PC-3 (cell line): ENCODE measurements at regions not wholly inside any gene's neighbourhood (a gene's known extent, or its start where the extent isn't known, plus 50 kb on each side); places are given as distances from the start of the nearest gene placed in this dataset.

Experiments used
- ATAC-seq: fragments of 200-7000 bp; cut with Tn5 transposase; 2 replicates; pipeline ENCODE4 v1.9.1; 2020; ENCODE audit warnings: mild to moderate bottlenecking, moderate library complexity
- BruUV-seq: library from RNA; stranded (reverse); fragments of 400-500 nt; replicated peaks from 2 replicates; lab custom pipeline; 2021; lab: Mats Ljungman, UMichigan
- CTCF ChIA-PET: fragments of 300-600 bp; sonication (Branson Sonifier 250); formaldehyde crosslinking; loops from one replicate; lab custom pipeline; 2022; ENCODE audit warnings: antibody characterized with exemption; lab: Charles Lee
- POLR2A ChIA-PET: fragments of 300-600 bp; sonication (Branson Sonifier 250); formaldehyde crosslinking; loops from one replicate; lab custom pipeline; 2022; ENCODE audit warnings: antibody characterized with exemption; ENCODE audit not compliant: unreplicated experiment; lab: Charles Lee
- DNase-seq: peaks from one replicate; pipeline ENCODE4 v3.0.0-alpha.2; 2015
- H2AFZ ChIP-seq: fragments of 300-600 bp; sonication (generic); 2 replicates; pipeline ENCODE4 v1.6.0; 2016; ENCODE audit warnings: antibody characterized with exemption, low read length
- H3F3A ChIP-seq: fragments of 300-600 bp; sonication (generic); one replicate; pipeline ENCODE4 v1.6.0; 2017; ENCODE audit warnings: antibody characterized with exemption, low read length, control low read depth, mild to moderate bottlenecking; ENCODE audit not compliant: unreplicated experiment
- H3K27ac ChIP-seq: fragments of 300-600 bp; sonication (generic); 2 replicates; pipeline ENCODE4 v1.5.1; 2016; ENCODE audit warnings: mild to moderate bottlenecking, low read length
- H3K27me3 ChIP-seq: fragments of 300-600 bp; sonication (generic); 2 replicates; pipeline ENCODE4 v1.6.1; 2016; ENCODE audit warnings: low read length, mixed read lengths
- H3K36me3 ChIP-seq: fragments of 300-600 bp; sonication (generic); 2 replicates; pipeline ENCODE4 v1.6.1; 2016; ENCODE audit warnings: low read depth, mixed run types, low read length, mixed read lengths
- H3K4me1 ChIP-seq: fragments of 300-600 bp; sonication (generic); 2 replicates; pipeline ENCODE4 v1.5.1; 2016; ENCODE audit warnings: low read length; ENCODE audit not compliant: insufficient read depth
- H3K4me2 ChIP-seq: fragments of 300-600 bp; sonication (generic); 2 replicates; pipeline ENCODE4 v1.6.0; 2016; ENCODE audit warnings: low read length
- H3K4me3 ChIP-seq: fragments of 300-600 bp; sonication (generic); 2 replicates; pipeline ENCODE4 v1.5.1; 2016; ENCODE audit warnings: mild to moderate bottlenecking, low read length, mixed read lengths
- H3K79me2 ChIP-seq: fragments of 300-600 bp; sonication (generic); 2 replicates; pipeline ENCODE4 v1.6.1; 2017; ENCODE audit warnings: low read length, mixed read lengths
- H3K9ac ChIP-seq: fragments of 300-600 bp; sonication (generic); 2 replicates; pipeline ENCODE4 v1.6.0; 2016; ENCODE audit warnings: mild to moderate bottlenecking, low read length
- H3K9me2 ChIP-seq: fragments of 300-600 bp; sonication (generic); replicated peaks from 2 replicates; pipeline ENCODE4 v1.6.1; 2016; ENCODE audit warnings: mixed run types, low read length, mixed read lengths
- H3K9me3 ChIP-seq: fragments of 300-600 bp; sonication (generic); 2 replicates; pipeline ENCODE4 v1.6.1; 2016; ENCODE audit warnings: low read length, mixed read lengths
- H4K20me1 ChIP-seq: fragments of 300-600 bp; sonication (generic); 2 replicates; pipeline ENCODE4 v1.6.1; 2016; ENCODE audit warnings: low read length, mixed read lengths
- EZH2 ChIP-seq: fragments of 300-600 bp; sonication (generic); IDR thresholded peaks from one replicate; pipeline ENCODE4 v1.6.1; 2017; ENCODE audit warnings: antibody characterized with exemption, mild to moderate bottlenecking, low read length; ENCODE audit not compliant: unreplicated experiment
- EZH2phosphoT487 ChIP-seq: fragments of 300-600 bp; sonication (generic); IDR thresholded peaks from 2 replicates; pipeline ENCODE4 v1.6.1; 2018; ENCODE audit warnings: mild to moderate bottlenecking, antibody characterized with exemption, low read length, borderline replicate concordance
- intact Hi-C: fragments of 100-400 bp; cut with micrococcal nuclease; formaldehyde crosslinking; loops from 2 replicates; pipeline ENCODE4 v1.9.0; 2023
- TF ChIP-seq, protein P1 (sequence below): fragments of 300-600 bp; sonication (generic); conservative IDR thresholded peaks from 2 replicates; pipeline ENCODE4 v1.5.1; 2017; ENCODE audit warnings: antibody characterized with exemption, low read depth, mild to moderate bottlenecking, low read length

DNA sequence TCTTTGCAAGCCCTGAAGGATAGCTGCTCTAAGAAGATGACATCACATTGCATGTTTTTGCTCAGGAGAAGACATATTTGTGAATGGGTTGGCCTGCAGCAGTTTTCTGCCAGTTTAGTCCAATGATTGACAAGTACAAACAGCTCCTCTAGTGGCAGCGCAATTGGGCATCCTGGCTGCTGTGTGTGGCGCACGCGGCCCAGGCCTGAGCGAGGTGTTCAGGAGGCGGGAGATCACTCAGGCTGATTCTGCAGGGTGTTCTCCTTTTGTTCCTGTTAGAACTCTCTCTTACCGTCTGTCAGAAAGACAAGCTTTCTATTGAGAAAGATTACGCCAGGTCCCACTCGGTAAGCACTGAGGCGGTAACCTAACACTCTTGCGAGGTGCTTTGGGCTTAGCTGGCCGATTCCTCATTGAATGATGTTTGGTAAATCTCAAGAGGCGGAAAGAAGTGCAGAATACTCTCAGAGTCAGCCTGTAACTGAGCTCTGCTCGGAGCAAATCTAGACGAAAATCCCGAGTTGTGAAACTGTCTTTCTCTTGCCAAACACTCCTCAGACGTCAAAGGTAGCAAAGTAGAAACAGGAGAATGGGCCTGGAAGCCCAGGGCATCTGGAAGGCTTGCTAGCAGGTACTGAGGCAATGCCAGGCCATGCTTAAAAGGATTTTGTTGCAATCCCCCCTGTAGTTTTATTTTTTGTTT is 219.2 kb upstream of the BMPER start:
- Histone ChIP-seq H4K20me1 (no peaks in the 10 kb centered on the region), H3K9me2 (no peaks in the 10 kb centered on the region), H3K27ac (no peak overlapping the region), H3K4me1 (no peaks in the 10 kb centered on the region), H3F3A (no peaks in the 10 kb centered on the region), H3K27me3 (no peaks in the 10 kb centered on the region), H3K9me3 (no peaks in the 10 kb centered on the region), H3K4me2 (no peak overlapping the region), H3K79me2 (no peaks in the 10 kb centered on the region), H3K36me3 (no peaks in the 10 kb centered on the region), H2AFZ (no peak overlapping the region), H3K9ac (no peak overlapping the region), H3K4me3 (no peak overlapping the region)
- ChIA-PET CTCF (no interaction called here), POLR2A (no interaction called here)
- intact Hi-C loops = no loop called here
- DNase-seq (no peak), ATAC-seq (no peak)
- no peak for TF ChIP-seq EZH2
- TF ChIP-seq, protein P1, sequence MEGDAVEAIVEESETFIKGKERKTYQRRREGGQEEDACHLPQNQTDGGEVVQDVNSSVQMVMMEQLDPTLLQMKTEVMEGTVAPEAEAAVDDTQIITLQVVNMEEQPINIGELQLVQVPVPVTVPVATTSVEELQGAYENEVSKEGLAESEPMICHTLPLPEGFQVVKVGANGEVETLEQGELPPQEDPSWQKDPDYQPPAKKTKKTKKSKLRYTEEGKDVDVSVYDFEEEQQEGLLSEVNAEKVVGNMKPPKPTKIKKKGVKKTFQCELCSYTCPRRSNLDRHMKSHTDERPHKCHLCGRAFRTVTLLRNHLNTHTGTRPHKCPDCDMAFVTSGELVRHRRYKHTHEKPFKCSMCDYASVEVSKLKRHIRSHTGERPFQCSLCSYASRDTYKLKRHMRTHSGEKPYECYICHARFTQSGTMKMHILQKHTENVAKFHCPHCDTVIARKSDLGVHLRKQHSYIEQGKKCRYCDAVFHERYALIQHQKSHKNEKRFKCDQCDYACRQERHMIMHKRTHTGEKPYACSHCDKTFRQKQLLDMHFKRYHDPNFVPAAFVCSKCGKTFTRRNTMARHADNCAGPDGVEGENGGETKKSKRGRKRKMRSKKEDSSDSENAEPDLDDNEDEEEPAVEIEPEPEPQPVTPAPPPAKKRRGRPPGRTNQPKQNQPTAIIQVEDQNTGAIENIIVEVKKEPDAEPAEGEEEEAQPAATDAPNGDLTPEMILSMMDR = no peak
- no peak for TF ChIP-seq EZH2phosphoT487
- no TSS peak for BruUV-seq

DNA sequence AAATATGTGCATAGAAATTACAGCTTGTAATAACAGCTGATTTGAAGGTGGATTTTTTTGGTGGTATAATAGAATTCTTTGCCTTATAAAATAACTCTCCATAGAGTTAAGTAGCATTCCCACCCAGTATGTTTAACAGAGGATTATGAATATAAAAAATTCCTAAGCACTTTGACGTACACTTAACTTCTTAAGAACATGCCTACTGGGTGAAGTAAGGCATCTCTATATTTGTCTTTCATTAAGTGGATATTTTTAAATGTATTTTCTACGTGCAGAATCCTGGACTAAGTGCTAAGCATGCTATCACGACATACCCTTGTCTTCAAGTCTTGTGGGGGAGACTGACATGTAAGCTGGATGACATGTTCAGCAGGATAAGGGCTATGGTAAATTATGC is 217.7 kb upstream of the BMPER start:
- Histone ChIP-seq H3K4me2 (no peak overlapping the region), H3K36me3 (no peaks in the 10 kb centered on the region), H3K27ac (no peak overlapping the region), H3K9me3 (no peaks in the 10 kb centered on the region), H3K79me2 (no peaks in the 10 kb centered on the region), H3K9ac (no peak overlapping the region), H2AFZ (no peak overlapping the region), H3K4me3 (no peak overlapping the region), H4K20me1 (no peaks in the 10 kb centered on the region), H3K27me3 (no peaks in the 10 kb centered on the region), H3F3A (no peaks in the 10 kb centered on the region), H3K9me2 (no peaks in the 10 kb centered on the region), H3K4me1 (peaks cover 5% of the 10 kb centered on the region)
- CTCF ChIA-PET = no interaction called here
- POLR2A ChIA-PET = no interaction called here
- intact Hi-C loops = no loop called here
- ATAC-seq (no peak), DNase-seq (no peak)
- no TSS peak for BruUV-seq
- TF ChIP-seq, protein P1 = no peak
- no peak for TF ChIP-seq EZH2phosphoT487
- TF ChIP-seq EZH2 = no peak

DNA sequence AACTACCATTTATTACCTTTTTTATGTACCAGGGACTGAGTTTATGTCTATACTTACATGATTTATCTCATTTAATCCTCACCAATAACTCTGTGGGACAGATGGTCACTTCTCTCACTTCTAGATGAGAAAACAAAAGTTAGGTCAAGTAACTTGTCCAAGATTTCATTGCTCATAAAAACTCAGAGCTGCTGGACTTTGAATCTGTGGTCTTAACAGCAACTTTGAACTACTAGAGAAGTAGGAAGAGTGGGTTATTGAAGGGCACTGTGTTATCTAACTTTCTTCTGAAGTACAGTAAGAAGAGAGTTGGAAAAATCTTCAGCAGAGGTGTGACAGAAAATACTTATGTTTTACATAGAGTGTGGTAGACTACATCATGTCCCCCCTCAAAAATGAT is 214.2 kb upstream of the BMPER start:
- Histone ChIP-seq H3K27ac (no peak overlapping the region), H3K9ac (no peak overlapping the region), H3K4me2 (no peak overlapping the region), H3K9me2 (no peaks in the 10 kb centered on the region), H3K4me3 (no peak overlapping the region), H3K27me3 (no peaks in the 10 kb centered on the region), H3K79me2 (no peaks in the 10 kb centered on the region), H2AFZ (no peak overlapping the region), H3K36me3 (no peaks in the 10 kb centered on the region), H4K20me1 (no peaks in the 10 kb centered on the region), H3K4me1 (peaks cover 15% of the 10 kb centered on the region), H3K9me3 (no peaks in the 10 kb centered on the region), H3F3A (no peaks in the 10 kb centered on the region)
- intact Hi-C loops = no loop called here
- ChIA-PET POLR2A (no interaction called here), CTCF (no interaction called here)
- ATAC-seq = no peak
- no TSS peak for BruUV-seq
- DNase-seq = no peak
- TF ChIP-seq EZH2phosphoT487 (no peak), EZH2 (no peak)
- TF ChIP-seq, protein P1 = no peak
